ENCODE measurements at regions not wholly inside any gene's neighbourhood (a gene's known extent, or its start where the extent isn't known, plus 50 kb on each side); places are given as distances from the start of the nearest gene placed in this dataset.

DNA sequence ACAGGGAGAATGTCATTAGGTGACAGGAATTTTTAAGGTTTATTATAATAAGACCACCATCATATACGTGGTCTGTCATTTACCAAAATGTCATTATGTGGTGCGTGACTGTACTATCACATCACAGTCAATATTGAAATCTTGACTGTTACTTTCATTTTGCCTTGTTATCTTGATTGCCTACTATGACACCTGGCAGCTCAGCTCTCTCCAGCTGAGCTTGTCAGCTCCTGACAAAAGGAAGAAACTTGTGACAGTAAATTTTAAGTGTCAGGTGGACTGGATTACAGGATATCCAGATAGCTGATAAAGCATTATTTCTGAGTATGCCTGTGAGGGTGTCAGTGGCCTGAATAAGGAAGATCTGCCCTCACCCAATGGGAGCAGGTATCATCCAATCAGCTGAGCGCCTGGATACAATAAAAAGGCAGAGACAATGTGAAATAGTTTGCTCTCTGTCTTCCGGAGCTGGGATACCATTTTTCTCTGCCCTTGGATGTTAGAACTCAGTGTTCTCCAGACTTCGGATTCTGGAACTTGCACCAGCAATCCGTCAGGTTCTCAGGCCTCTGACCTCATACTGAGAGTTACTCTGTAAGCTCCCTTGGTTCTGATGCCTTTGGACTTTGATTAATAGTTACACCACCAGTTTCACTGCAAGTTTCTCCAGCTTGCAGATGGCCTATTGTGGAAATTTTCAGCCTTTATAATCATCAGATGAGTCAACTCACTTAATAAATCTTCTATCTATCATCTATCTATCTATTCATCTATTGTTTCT is 1454.7 kb upstream of the IGFBP7 start:
- no peaks in the 10 kb centered on the region; the same call in 1 of the 2 replicates for H3K9me3 ChIP-seq
- no peak overlapping the region for H3K4me2 ChIP-seq
- H3K4me3 ChIP-seq (ENCODE audit: low read depth in 2 of 2, low read length in 1 of 2), result no peak overlapping the region
- no peak overlapping the region for H3K27ac ChIP-seq (ENCODE audit: low read depth in 2 of 2, low read length in 1 of 2)
- no peaks in the 10 kb centered on the region for H3F3A ChIP-seq (replicated peaks; ENCODE audit: insufficient read depth)
- no peak overlapping the region for H2AFZ ChIP-seq (ENCODE audit: low read depth)
- no peak overlapping the region for H3K9ac ChIP-seq
- TF ChIP-seq SMC3 (IDR thresholded peaks at IDR 0.05; ENCODE audit: low read depth, low read length), result no peak
- no peak for TF ChIP-seq EP300 (IDR thresholded peaks at IDR 0.05; ENCODE audit: borderline replicate concordance in 1 of 2, low read depth in 1 of 2, low read length in 1 of 2)
- no peak for TF ChIP-seq GATA2 (CRISPR knock-in tag; IDR thresholded peaks at IDR 0.05)
- TF ChIP-seq EZH2phosphoT487 (IDR thresholded peaks at IDR 0.05; ENCODE audit: borderline replicate concordance, low read depth), result no peak
- TF ChIP-seq, protein P1, sequence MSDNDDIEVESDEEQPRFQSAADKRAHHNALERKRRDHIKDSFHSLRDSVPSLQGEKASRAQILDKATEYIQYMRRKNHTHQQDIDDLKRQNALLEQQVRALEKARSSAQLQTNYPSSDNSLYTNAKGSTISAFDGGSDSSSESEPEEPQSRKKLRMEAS (IDR thresholded peaks at IDR 0.05; ENCODE audit: low read depth), result no peak
- TF ChIP-seq, protein P2, sequence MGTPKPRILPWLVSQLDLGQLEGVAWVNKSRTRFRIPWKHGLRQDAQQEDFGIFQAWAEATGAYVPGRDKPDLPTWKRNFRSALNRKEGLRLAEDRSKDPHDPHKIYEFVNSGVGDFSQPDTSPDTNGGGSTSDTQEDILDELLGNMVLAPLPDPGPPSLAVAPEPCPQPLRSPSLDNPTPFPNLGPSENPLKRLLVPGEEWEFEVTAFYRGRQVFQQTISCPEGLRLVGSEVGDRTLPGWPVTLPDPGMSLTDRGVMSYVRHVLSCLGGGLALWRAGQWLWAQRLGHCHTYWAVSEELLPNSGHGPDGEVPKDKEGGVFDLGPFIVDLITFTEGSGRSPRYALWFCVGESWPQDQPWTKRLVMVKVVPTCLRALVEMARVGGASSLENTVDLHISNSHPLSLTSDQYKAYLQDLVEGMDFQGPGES (IDR thresholded peaks at IDR 0.05; ENCODE audit: low read depth, low read length), result no peak
- no peak for TF ChIP-seq RFX5 (IDR thresholded peaks at IDR 0.05; ENCODE audit: low read length)
- no peak for TF ChIP-seq FOSL2 (IDR thresholded peaks at IDR 0.05; ENCODE audit: borderline replicate concordance, low read depth)
- TF ChIP-seq, protein P3, sequence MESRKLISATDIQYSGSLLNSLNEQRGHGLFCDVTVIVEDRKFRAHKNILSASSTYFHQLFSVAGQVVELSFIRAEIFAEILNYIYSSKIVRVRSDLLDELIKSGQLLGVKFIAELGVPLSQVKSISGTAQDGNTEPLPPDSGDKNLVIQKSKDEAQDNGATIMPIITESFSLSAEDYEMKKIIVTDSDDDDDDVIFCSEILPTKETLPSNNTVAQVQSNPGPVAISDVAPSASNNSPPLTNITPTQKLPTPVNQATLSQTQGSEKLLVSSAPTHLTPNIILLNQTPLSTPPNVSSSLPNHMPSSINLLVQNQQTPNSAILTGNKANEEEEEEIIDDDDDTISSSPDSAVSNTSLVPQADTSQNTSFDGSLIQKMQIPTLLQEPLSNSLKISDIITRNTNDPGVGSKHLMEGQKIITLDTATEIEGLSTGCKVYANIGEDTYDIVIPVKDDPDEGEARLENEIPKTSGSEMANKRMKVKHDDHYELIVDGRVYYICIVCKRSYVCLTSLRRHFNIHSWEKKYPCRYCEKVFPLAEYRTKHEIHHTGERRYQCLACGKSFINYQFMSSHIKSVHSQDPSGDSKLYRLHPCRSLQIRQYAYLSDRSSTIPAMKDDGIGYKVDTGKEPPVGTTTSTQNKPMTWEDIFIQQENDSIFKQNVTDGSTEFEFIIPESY (IDR thresholded peaks at IDR 0.05; ENCODE audit: borderline replicate concordance, low read depth), result no peak
- no peak for TF ChIP-seq JUND (IDR thresholded peaks at IDR 0.05)
- TF ChIP-seq FOXM1 (IDR thresholded peaks at IDR 0.05; ENCODE audit: low read depth), result no peak
- TF ChIP-seq RAD21 (IDR thresholded peaks at IDR 0.05; ENCODE audit: low read length), result no peak
- no peak for TF ChIP-seq NRF1 (IDR thresholded peaks at IDR 0.05; ENCODE audit: low read depth, low read length)
- no peak for TF ChIP-seq CHD2 (IDR thresholded peaks at IDR 0.05; ENCODE audit: low read length, partially characterized antibody)
- no peaks in the 10 kb centered on the region for H3K36me3 ChIP-seq (replicated peaks in 1 of 2; ENCODE audit: control insufficient read depth in 1 of 2, insufficient read depth in 2 of 2, low read length in 1 of 2)
- ChIA-PET POLR2A (no interaction called here), CTCF (no interaction called here)
- no peak for DNase-seq
- H3K4me1 ChIP-seq (ENCODE audit: control insufficient read depth in 1 of 2, insufficient read depth in 2 of 2, low read depth in 1 of 2, low read length in 1 of 2), result no peaks in the 10 kb centered on the region
- 22% methylated on average over 6 of the region's 6 CpGs for WGBS (ENCODE audit: low lambda C conversion rate)
- H3K79me2 ChIP-seq (ENCODE audit: insufficient read depth), result no peaks in the 10 kb centered on the region
- H4K20me1 ChIP-seq (ENCODE audit: insufficient read depth), result no peaks in the 10 kb centered on the region
- no peaks in the 10 kb centered on the region for H3K27me3 ChIP-seq (ENCODE audit: insufficient read depth)
- peaks cover 2% of the 10 kb centered on the region; the same call in 1 of the 2 replicates for H3K9me2 ChIP-seq

DNA sequence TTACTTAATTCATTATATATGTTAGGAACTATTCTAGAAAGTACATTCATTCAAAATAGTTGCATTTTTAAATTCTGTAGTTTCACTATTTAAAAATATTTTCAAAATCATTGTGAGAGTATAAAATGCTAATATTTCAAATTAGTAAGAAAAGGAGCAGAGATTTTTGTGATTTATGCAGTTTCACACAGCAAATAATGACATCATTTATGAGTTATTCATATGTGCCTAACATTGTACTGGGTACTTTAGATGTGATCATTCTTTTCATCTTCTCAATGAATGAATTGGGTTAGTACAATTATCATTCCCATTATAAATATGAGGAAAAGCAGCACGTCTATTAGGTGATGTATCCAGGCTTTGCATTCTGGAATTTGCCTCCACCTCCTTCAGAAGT is 1451.0 kb upstream of the IGFBP7 start:
- CTCF ChIA-PET, result no interaction called here
- POLR2A ChIA-PET, result no interaction called here
- Histone ChIP-seq H3K4me3 (ENCODE audit: low read depth in 2 of 2, low read length in 1 of 2) (no peak overlapping the region), H3K27ac (ENCODE audit: low read depth in 2 of 2, low read length in 1 of 2) (no peak overlapping the region), H3K9me2 (peaks cover 3% of the 10 kb centered on the region; the same call in 1 of the 2 replicates), H3K4me2 (no peak overlapping the region), H3K4me1 (ENCODE audit: control insufficient read depth in 1 of 2, insufficient read depth in 2 of 2, low read depth in 1 of 2, low read length in 1 of 2) (no peaks in the 10 kb centered on the region), H2AFZ (ENCODE audit: low read depth) (no peak overlapping the region), H3K9ac (no peak overlapping the region), H3K36me3 (replicated peaks in 1 of 2; ENCODE audit: control insufficient read depth in 1 of 2, insufficient read depth in 2 of 2, low read length in 1 of 2) (no peaks in the 10 kb centered on the region), H3F3A (replicated peaks; ENCODE audit: insufficient read depth) (no peaks in the 10 kb centered on the region), H3K79me2 (ENCODE audit: insufficient read depth) (no peaks in the 10 kb centered on the region), H4K20me1 (ENCODE audit: insufficient read depth) (no peaks in the 10 kb centered on the region), H3K27me3 (ENCODE audit: insufficient read depth) (no peaks in the 10 kb centered on the region), H3K9me3 (no peaks in the 10 kb centered on the region)
- no peak for DNase-seq
- 15% methylated on average over 1 of the region's 1 CpG for WGBS (ENCODE audit: low lambda C conversion rate)
- TF ChIP-seq, protein P4, sequence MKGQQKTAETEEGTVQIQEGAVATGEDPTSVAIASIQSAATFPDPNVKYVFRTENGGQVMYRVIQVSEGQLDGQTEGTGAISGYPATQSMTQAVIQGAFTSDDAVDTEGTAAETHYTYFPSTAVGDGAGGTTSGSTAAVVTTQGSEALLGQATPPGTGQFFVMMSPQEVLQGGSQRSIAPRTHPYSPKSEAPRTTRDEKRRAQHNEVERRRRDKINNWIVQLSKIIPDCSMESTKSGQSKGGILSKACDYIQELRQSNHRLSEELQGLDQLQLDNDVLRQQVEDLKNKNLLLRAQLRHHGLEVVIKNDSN (IDR thresholded peaks at IDR 0.05; ENCODE audit: borderline replicate concordance, low read depth), result no peak
- TF ChIP-seq, protein P3 (IDR thresholded peaks at IDR 0.05; ENCODE audit: borderline replicate concordance, low read depth), result no peak
- TF ChIP-seq EP300 (IDR thresholded peaks at IDR 0.05; ENCODE audit: borderline replicate concordance in 1 of 2, low read depth in 1 of 2, low read length in 1 of 2), result no peak
- no peak for TF ChIP-seq TEAD4 (IDR thresholded peaks at IDR 0.05; ENCODE audit: borderline replicate concordance, insufficient read depth)
- TF ChIP-seq NFIC (IDR thresholded peaks at IDR 0.05; ENCODE audit: borderline replicate concordance), result no peak
- TF ChIP-seq, protein P5, sequence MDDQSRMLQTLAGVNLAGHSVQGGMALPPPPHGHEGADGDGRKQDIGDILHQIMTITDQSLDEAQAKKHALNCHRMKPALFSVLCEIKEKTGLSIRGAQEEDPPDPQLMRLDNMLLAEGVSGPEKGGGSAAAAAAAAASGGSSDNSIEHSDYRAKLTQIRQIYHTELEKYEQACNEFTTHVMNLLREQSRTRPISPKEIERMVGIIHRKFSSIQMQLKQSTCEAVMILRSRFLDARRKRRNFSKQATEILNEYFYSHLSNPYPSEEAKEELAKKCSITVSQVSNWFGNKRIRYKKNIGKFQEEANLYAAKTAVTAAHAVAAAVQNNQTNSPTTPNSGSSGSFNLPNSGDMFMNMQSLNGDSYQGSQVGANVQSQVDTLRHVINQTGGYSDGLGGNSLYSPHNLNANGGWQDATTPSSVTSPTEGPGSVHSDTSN (IDR thresholded peaks at IDR 0.05), result no peak

Data from SK-N-SH (cell line).